ENCODE measurements at regions not wholly inside any gene's neighbourhood (a gene's known extent, or its start where the extent isn't known, plus 50 kb on each side); places are given as distances from the start of the nearest gene placed in this dataset.

DNA sequence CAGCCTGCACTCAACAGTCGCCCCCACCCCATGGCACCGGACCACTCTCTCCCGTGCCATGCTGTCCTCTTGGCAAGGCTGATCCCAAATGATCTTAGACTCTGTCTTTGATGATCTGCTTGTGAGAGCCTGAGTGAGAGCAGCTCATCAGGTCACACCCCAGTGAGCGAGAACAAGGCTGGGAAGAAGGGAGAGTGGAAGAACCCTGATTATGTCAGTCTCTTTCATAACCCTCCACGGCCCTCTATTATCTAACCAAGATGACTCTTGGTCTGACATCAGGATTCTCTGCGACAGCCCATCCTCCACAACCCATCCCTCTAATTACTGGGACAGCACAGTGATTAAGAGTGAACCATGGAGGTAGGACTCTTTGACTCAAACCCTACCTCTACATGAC is 53.1 kb upstream of the C7orf33 start:
- Histone ChIP-seq H3K36me3 (replicated peaks in 1 of 2) (no peaks in the 10 kb centered on the region), H3K4me1 (replicated peaks in 1 of 2) (no peaks in the 10 kb centered on the region), H3K27me3 (no peaks in the 10 kb centered on the region), H3K9me3 (replicated peaks in 1 of 3) (no peaks in the 10 kb centered on the region), H3K27ac (no peak overlapping the region), H3K4me3 (no peak overlapping the region)
- 86 to 90% (median 88%) methylated on average over 6 of the region's 6 CpGs for WGBS, 4 donors
- intact Hi-C loops (cut with DNase I), result no loop called here
- DNase-seq, result no peak
- TF ChIP-seq POLR2A (IDR thresholded peaks at IDR 0.05), result no peak
- TF ChIP-seq, protein P1, sequence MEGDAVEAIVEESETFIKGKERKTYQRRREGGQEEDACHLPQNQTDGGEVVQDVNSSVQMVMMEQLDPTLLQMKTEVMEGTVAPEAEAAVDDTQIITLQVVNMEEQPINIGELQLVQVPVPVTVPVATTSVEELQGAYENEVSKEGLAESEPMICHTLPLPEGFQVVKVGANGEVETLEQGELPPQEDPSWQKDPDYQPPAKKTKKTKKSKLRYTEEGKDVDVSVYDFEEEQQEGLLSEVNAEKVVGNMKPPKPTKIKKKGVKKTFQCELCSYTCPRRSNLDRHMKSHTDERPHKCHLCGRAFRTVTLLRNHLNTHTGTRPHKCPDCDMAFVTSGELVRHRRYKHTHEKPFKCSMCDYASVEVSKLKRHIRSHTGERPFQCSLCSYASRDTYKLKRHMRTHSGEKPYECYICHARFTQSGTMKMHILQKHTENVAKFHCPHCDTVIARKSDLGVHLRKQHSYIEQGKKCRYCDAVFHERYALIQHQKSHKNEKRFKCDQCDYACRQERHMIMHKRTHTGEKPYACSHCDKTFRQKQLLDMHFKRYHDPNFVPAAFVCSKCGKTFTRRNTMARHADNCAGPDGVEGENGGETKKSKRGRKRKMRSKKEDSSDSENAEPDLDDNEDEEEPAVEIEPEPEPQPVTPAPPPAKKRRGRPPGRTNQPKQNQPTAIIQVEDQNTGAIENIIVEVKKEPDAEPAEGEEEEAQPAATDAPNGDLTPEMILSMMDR (IDR thresholded peaks at IDR 0.05), result no peak

DNA sequence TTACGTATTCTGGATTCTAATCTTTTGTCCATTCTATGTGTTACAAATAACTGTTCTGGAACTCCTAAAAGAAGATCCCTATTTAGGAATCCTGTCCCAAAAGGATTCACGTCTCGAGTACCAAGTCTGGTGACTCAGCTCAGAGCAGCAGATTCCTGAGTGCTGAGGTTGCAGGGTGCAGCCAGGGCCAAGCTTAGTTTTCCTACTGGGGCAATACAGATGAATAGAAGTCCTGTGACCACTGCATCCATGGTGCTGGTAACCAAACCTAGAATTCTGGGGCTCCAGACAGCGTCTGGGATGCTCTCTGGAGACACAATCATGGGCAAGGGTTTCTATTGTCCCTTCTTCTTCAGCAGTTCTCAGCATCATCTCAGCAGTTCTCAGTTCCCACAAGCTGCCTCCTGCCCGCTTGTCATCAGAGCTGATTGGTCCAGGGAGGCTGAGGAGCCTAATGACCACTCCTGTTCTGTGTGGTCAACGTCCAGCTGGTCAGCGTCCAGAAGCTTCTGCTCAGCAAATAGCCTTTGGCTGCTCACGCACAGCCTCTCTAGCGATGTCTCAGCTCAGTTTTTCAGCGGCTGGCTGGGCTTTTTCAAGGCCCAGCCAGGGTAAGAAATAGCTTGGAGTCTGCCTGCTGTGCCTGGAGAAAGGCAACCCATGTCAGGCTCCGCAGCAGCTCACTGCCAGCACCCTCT is 50.4 kb upstream of the C7orf33 start:
- Histone ChIP-seq H3K4me1 (replicated peaks in 1 of 2) (no peaks in the 10 kb centered on the region), H3K9me3 (replicated peaks in 1 of 3) (no peaks in the 10 kb centered on the region), H3K36me3 (replicated peaks in 1 of 2) (no peaks in the 10 kb centered on the region), H3K27ac (no peak overlapping the region), H3K27me3 (no peaks in the 10 kb centered on the region), H3K4me3 (no peak overlapping the region)
- WGBS, 4 donors, result 64 to 76% (median 74%) methylated on average over 9 to 11 of the region's 11 CpGs
- TF ChIP-seq POLR2A (IDR thresholded peaks at IDR 0.05), result no peak
- TF ChIP-seq, protein P1 (IDR thresholded peaks at IDR 0.05), result no peak
- intact Hi-C loops (cut with DNase I), result no loop called here
- DNase-seq, result no peak

All from adrenal gland (tissue), 9 donors.